Central memory CD8-positive, alpha-beta T cell (primary cell): ENCODE measurements at regions not wholly inside any gene's neighbourhood (a gene's known extent, or its start where the extent isn't known, plus 50 kb on each side); places are given as distances from the start of the nearest gene placed in this dataset.

Source experiments
- ATAC-seq: fragments of 150-1000 bp; cut with Tn5 transposase; replicated peaks from 2 replicates; pipeline ENCODE4 v1.10.0; 2022; ENCODE audit warnings: mild to moderate bottlenecking, moderate FRiP score, moderate number of reproducible peaks; ENCODE audit not compliant: poor library complexity, severe bottlenecking; ENCODE audit errors: extremely low read depth
- DNase-seq, 2 donors: peaks; one replicate each; pipeline ENCODE4 v3.0.0; 2021; ENCODE audit warnings: low spot score in 2 of 2
- H3K27ac Mint-ChIP-seq: one replicate; pipeline ENCODE4 v1.8.0; 2022; ENCODE audit warnings: low read depth, mild to moderate bottlenecking, moderate library complexity, mixed read lengths
- H3K27me3 Mint-ChIP-seq: one replicate; pipeline ENCODE4 v1.8.0; 2022; ENCODE audit warnings: mixed read lengths
- H3K36me3 Mint-ChIP-seq: one replicate; pipeline ENCODE4 v1.8.0; 2022; ENCODE audit warnings: mild to moderate bottlenecking, moderate library complexity, mixed read lengths; ENCODE audit not compliant: insufficient read depth
- H3K4me1 Mint-ChIP-seq: one replicate; pipeline ENCODE4 v1.8.0; 2022; ENCODE audit warnings: mixed read lengths
- H3K4me3 Mint-ChIP-seq: one replicate; pipeline ENCODE4 v1.8.0; 2022; ENCODE audit warnings: mild to moderate bottlenecking, moderate library complexity, mixed read lengths
- H3K9me3 Mint-ChIP-seq: one replicate; pipeline ENCODE4 v1.8.0; 2022; ENCODE audit warnings: mixed read lengths

DNA sequence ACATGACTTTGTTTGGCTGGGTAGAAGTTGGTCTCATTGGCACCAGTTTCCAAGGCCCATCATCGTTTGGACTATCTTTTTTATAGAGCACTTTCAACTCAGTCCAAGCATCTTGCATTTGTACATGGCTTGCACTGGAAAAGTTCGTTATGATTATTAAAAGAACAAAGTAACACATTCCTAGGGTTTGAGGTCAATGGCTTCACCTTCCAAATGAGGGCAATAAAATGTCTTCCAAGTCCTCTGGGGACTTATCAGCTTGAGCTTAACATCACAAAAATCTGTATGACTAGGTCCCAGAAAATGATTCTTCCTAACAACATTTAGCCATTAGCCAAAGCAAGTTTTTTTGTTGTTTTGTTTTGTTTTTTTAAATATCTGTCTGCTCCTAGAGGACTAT lies 610.8 kb downstream of the LMO4 start:
- no peaks in the 10 kb centered on the region for H3K36me3 Mint-ChIP-seq
- H3K4me3 Mint-ChIP-seq: no peak overlapping the region
- peaks cover 12% of the 10 kb centered on the region for H3K27me3 Mint-ChIP-seq
- ATAC-seq (no peak), DNase-seq (no peak)
- no peak overlapping the region for H3K27ac Mint-ChIP-seq
- H3K9me3 Mint-ChIP-seq: no peaks in the 10 kb centered on the region
- no peaks in the 10 kb centered on the region for H3K4me1 Mint-ChIP-seq

DNA sequence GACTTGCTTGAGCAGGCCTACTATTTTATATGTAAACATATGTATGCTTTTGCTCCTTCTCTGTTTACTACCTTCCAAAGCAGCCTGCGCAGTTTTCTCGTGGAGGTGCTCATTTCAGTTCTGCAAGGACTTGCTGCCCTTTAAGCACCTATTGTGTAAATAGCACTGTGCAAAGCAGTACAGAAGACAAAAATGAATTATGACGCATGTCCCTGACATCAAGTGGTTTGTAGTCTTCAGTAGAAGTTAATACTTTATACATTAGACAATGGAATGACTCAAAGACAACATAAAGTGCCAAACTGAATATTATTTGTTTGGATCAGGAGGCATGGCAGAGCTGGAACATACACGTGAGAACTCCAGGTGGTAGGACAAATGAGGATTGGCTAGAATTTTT lies 611.7 kb downstream of the LMO4 start:
- ATAC-seq (no peak), DNase-seq (no peak)
- no peaks in the 10 kb centered on the region for H3K36me3 Mint-ChIP-seq
- no peak overlapping the region for H3K27ac Mint-ChIP-seq
- no peaks in the 10 kb centered on the region for H3K9me3 Mint-ChIP-seq
- H3K4me1 Mint-ChIP-seq: no peaks in the 10 kb centered on the region
- H3K4me3 Mint-ChIP-seq: no peak overlapping the region
- peaks cover 12% of the 10 kb centered on the region for H3K27me3 Mint-ChIP-seq

DNA sequence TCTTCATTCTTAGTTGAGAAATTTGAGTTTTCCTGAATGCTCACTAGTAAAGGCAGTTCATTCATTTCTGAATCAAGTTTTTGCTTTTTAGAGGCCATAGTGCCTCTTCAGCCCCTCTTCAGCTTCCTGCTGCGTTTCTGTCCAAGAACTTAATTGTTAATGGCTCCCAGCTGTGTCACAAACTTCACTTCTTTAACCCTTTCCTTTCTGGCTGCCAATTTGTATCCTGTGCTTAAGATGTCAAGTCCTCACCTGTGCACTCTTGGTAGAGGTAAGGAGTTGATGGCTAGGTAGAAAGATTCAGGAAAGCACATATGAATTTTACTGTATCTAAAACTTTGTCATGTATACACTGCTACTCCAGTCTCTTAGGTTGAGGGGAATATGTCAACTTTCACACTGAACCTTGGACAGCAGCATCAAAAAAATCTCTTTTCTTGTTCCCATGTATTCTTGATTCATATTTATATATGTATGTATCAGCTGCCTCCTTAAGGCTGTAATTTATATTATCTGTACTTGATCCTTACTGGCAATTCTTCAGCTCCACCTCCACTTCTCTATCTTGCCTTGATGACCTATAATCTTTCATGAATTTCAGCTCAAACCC lies 612.8 kb downstream of the LMO4 start:
- peaks cover 22% of the 10 kb centered on the region for H3K27me3 Mint-ChIP-seq
- no peak for DNase-seq
- H3K4me1 Mint-ChIP-seq: no peaks in the 10 kb centered on the region
- no peak overlapping the region for H3K27ac Mint-ChIP-seq
- no peaks in the 10 kb centered on the region for H3K9me3 Mint-ChIP-seq
- no peak overlapping the region for H3K4me3 Mint-ChIP-seq
- H3K36me3 Mint-ChIP-seq: no peaks in the 10 kb centered on the region
- ATAC-seq: no peak

DNA sequence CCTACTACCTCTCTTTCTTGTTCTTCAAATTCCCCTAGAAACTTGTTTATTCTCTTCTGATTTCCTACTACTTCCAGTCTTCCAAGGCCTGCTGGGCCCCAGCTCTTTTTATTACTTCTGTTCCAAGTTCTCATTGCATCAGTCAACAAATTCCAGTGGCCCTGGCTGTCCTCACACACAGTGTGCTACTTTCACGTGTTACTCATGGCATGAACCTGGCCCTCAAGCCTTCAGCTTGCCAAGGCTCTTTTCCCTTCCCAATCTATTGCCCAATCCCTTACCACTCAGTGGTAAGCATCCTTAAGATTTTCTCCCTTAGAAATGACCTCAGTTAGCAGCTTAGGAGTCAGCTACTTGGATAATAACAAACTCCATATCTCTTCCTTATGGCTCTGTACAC lies 613.5 kb downstream of the LMO4 start:
- no peak for ATAC-seq
- no peaks in the 10 kb centered on the region for H3K4me1 Mint-ChIP-seq
- no peaks in the 10 kb centered on the region for H3K9me3 Mint-ChIP-seq
- no peaks in the 10 kb centered on the region for H3K36me3 Mint-ChIP-seq
- H3K27me3 Mint-ChIP-seq: peaks cover 24% of the 10 kb centered on the region
- no peak for DNase-seq
- no peak overlapping the region for H3K27ac Mint-ChIP-seq
- no peak overlapping the region for H3K4me3 Mint-ChIP-seq

DNA sequence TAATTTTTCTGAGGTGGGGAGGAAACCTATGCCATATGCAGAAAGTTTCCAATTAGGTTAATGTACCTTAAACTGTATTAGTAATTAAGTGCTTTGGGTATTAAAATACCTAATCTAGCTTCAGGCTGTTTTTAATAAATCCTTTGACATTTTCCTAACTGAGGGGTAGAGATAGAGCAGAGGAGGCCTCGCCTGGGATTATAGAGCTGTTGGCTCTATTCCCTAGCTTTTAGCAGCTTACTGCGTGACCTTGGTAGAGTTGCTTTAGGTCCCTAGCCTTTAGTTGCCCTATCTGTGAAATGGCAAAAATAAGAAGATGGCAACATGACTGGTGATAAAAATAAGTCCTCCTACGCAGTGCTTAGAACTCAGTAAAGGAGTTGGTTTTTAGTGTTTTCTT lies 621.0 kb downstream of the LMO4 start:
- Mint-ChIP-seq H3K9me3 (no peaks in the 10 kb centered on the region), H3K36me3 (no peaks in the 10 kb centered on the region), H3K4me3 (no peak overlapping the region), H3K27ac (no peak overlapping the region), H3K4me1 (no peaks in the 10 kb centered on the region), H3K27me3 (peaks cover 52% of the 10 kb centered on the region)
- no peak for DNase-seq
- no peak for ATAC-seq

DNA sequence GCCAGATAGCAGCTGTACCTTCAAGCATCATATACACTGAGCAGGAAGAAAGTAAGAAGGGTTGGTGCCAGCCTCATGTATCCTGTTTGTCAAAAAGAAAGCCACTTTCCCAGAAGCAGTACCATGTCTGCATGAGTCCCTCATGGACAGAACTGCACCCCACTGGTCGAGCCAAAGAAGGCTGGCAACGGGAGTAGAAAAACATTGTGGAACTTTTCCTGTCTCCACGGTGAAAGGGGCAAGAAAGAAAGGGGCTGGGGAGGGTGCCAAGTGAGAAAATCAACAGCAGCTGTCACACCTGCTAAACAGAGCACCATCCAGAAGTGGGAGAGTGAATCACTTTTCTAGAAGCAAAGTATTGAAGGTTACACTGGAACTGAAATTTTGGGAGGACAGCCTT lies 621.7 kb downstream of the LMO4 start:
- DNase-seq: no peak
- Mint-ChIP-seq H3K4me1 (no peaks in the 10 kb centered on the region), H3K36me3 (no peaks in the 10 kb centered on the region), H3K27ac (no peak overlapping the region), H3K27me3 (peaks cover 54% of the 10 kb centered on the region), H3K4me3 (no peak overlapping the region), H3K9me3 (no peaks in the 10 kb centered on the region)
- ATAC-seq: no peak

DNA sequence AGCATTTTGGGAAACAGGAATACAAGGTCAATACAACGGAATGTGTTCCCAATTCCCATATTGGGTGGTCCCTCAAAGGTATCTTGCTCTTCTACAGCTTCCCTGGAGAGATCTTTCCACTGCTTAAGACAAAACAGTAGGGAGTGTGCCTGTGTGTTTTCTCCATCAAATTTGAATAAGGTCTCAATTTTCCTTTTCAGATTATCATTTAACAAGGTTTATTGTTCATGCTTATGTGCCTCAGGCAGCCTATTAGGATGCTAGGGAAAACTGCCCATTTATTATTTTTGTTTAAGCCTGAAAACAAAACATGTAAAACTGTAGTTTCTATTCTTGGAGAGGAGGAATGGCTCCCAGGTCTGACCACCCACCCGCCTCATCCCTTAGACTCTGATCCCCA lies 622.7 kb downstream of the LMO4 start:
- H3K9me3 Mint-ChIP-seq: no peaks in the 10 kb centered on the region
- H3K36me3 Mint-ChIP-seq: no peaks in the 10 kb centered on the region
- no peak overlapping the region for H3K27ac Mint-ChIP-seq
- no peak for DNase-seq
- H3K27me3 Mint-ChIP-seq: peaks cover 54% of the 10 kb centered on the region
- H3K4me3 Mint-ChIP-seq: no peak overlapping the region
- H3K4me1 Mint-ChIP-seq: no peaks in the 10 kb centered on the region
- no peak for ATAC-seq

DNA sequence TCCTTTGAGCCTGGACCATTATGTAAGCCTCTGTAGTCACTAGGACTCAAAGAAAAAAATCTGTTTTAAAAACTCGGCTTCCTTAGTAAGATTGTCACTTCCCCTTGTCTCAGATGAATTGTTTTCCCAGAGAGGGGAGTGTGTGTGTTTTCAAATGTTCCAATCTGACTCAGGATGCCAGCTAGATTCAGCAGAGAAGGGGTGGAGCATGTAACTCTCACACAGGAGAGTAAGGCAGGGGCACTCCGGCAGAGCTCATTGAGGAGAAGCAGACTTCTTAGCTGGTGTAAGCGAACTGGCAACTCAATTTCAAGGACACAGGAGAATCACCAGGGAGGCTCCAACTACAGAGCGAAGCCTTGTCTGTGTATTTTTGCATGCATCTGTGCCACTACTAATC lies 623.2 kb downstream of the LMO4 start:
- H3K27ac Mint-ChIP-seq: no peak overlapping the region
- H3K4me1 Mint-ChIP-seq: no peaks in the 10 kb centered on the region
- H3K27me3 Mint-ChIP-seq: peaks cover 52% of the 10 kb centered on the region
- H3K9me3 Mint-ChIP-seq: no peaks in the 10 kb centered on the region
- H3K4me3 Mint-ChIP-seq: no peak overlapping the region
- no peaks in the 10 kb centered on the region for H3K36me3 Mint-ChIP-seq
- no peak for DNase-seq
- no peak for ATAC-seq

GRCh38 chr1:87953121-87953520 lies 624.4 kb downstream of the LMO4 start:
- Mint-ChIP-seq H3K4me1 (no peaks in the 10 kb centered on the region), H3K9me3 (no peaks in the 10 kb centered on the region), H3K27me3 (peaks cover 52% of the 10 kb centered on the region), H3K4me3 (no peak overlapping the region), H3K27ac (no peak overlapping the region), H3K36me3 (no peaks in the 10 kb centered on the region)
- ATAC-seq (no peak), DNase-seq (no peak)

GRCh38 chr1:87953732-87954344 lies 625.2 kb downstream of the LMO4 start:
- DNase-seq (peak; percentile 18 to 24), ATAC-seq (peak; percentile 43)
- Mint-ChIP-seq H3K4me3 (no peak overlapping the region), H3K36me3 (no peaks in the 10 kb centered on the region), H3K4me1 (no peaks in the 10 kb centered on the region), H3K27ac (no peak overlapping the region), H3K9me3 (no peaks in the 10 kb centered on the region), H3K27me3 (peaks cover 52% of the 10 kb centered on the region)

DNA sequence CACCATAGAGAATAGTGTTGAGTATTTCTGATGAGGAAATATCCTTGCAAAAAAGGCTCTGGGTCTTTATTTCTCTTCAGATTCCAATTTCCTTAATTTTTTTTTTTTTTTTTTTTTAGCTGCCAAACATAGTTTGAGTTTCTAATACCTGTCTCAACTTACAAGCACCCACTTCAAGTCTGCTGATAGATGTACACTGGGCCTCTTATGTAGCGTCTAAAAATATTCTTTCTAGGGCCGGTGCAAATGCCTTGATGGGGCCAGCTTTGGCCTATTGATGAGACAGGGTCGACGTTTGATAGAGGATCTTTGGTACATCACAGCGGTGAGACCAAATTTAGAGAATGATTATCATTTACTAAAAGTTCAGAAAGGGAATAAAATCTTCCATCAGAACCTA lies 626.4 kb downstream of the LMO4 start:
- H3K4me1 Mint-ChIP-seq: no peaks in the 10 kb centered on the region
- no peaks in the 10 kb centered on the region for H3K36me3 Mint-ChIP-seq
- no peaks in the 10 kb centered on the region for H3K9me3 Mint-ChIP-seq
- H3K4me3 Mint-ChIP-seq: no peak overlapping the region
- peaks cover 55% of the 10 kb centered on the region for H3K27me3 Mint-ChIP-seq
- no peak overlapping the region for H3K27ac Mint-ChIP-seq
- DNase-seq: no peak
- ATAC-seq: no peak

DNA sequence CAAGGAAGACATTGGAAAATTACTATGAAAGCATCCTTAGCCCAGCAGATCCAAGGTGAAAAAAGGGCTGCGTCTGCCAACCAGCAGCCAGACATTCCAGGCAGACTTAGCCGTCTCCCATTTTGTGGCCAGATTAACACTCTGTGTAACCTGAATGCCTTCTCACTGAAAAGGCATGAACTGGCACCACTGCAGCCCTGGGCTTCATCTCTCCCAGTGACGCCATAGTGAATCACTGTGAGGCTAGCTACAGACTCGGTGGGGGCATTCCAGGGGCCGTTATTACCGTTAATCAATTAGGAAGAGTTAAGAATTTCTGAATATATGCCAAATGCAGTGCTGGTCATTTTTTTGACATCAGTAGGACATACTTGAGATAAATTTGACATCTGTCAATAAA lies 627.4 kb downstream of the LMO4 start:
- H3K27me3 Mint-ChIP-seq: peaks cover 47% of the 10 kb centered on the region
- no peaks in the 10 kb centered on the region for H3K4me1 Mint-ChIP-seq
- no peak overlapping the region for H3K4me3 Mint-ChIP-seq
- no peaks in the 10 kb centered on the region for H3K9me3 Mint-ChIP-seq
- H3K27ac Mint-ChIP-seq: no peak overlapping the region
- DNase-seq (no peak), ATAC-seq (no peak)
- H3K36me3 Mint-ChIP-seq: no peaks in the 10 kb centered on the region

DNA sequence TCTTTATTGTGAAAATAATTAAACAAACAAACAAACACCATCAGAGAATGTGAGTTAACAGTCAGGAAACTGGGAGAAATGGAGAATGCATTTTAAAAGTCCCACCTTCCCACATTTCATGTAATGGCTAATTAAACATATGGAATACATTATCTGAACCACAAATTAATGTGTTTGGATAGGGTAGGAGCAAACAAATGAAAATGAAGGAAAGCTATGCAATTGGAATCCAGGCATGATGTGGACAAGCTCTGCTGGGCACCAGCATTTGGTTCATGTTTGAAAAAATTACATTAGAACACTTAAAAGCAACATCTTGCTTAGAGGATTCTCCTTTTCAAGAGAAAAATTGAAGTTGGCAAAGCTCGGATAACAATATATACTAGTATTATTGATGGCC lies 628.1 kb downstream of the LMO4 start:
- no peaks in the 10 kb centered on the region for H3K36me3 Mint-ChIP-seq
- no peak for ATAC-seq
- no peaks in the 10 kb centered on the region for H3K9me3 Mint-ChIP-seq
- no peak overlapping the region for H3K27ac Mint-ChIP-seq
- DNase-seq: no peak
- peaks cover 45% of the 10 kb centered on the region for H3K27me3 Mint-ChIP-seq
- no peak overlapping the region for H3K4me3 Mint-ChIP-seq
- no peaks in the 10 kb centered on the region for H3K4me1 Mint-ChIP-seq
